H54 (cell line): ENCODE measurements at regions not wholly inside any gene's neighbourhood (a gene's known extent, or its start where the extent isn't known, plus 50 kb on each side); places are given as distances from the start of the nearest gene placed in this dataset.

Experiments used
- DNase-seq: peaks from one replicate; pipeline ENCODE4 v3.0.0; 2011; ENCODE audit warnings: low spot score, mixed read lengths; ENCODE audit not compliant: insufficient read length
- FAIRE-seq: peaks from 3 replicates; lab custom pipeline; 2011; peaks lifted over from hg19 to GRCh38; lab: Jason Lieb, UNC
- POLR2A ChIP-seq: IDR thresholded peaks from 2 replicates; pipeline ENCODE4 v1.6.1; 2011; ENCODE audit warnings: low read depth, mild to moderate bottlenecking, low read length

GRCh38 chr18:39721712-39722111, 2156.1 kb upstream of the CELF4 start:
- FAIRE-seq (no peak), DNase-seq (no peak)
- no peak for TF ChIP-seq POLR2A

GRCh38 chr18:39713961-39714360, 2148.4 kb upstream of the CELF4 start:
- FAIRE-seq, result no peak
- no peak for TF ChIP-seq POLR2A
- no peak for DNase-seq

- TF ChIP-seq POLR2A, result no peak
- no peak for DNase-seq
- no peak for FAIRE-seq
Observed at GRCh38 chr18:39711701-39712100, 2146.1 kb upstream of the CELF4 start.

GRCh38 chr18:39705362-39705761, 2139.8 kb upstream of the CELF4 start:
- FAIRE-seq (no peak), DNase-seq (no peak)
- no peak for TF ChIP-seq POLR2A

- no peak for FAIRE-seq
- no peak for DNase-seq
- TF ChIP-seq POLR2A, result no peak
Observed at GRCh38 chr18:39702888-39703287, 2137.3 kb upstream of the CELF4 start.

- DNase-seq (no peak), FAIRE-seq (no peak)
- TF ChIP-seq POLR2A, result no peak
Observed at GRCh38 chr18:39701839-39702238, 2136.2 kb upstream of the CELF4 start.

- no peak for FAIRE-seq
Observed at GRCh38 chr18:39701055-39701783, 2135.6 kb upstream of the CELF4 start.

GRCh38 chr18:39699340-39699964, 2133.9 kb upstream of the CELF4 start:
- DNase-seq (no peak), FAIRE-seq (no peak)
- TF ChIP-seq POLR2A, result no peak

More at GRCh38 chr18:39701055-39701783, 2135.6 kb upstream of the CELF4 start:
- DNase-seq, result no peak
- TF ChIP-seq POLR2A, result no peak

GRCh38 chr18:39698436-39698835, 2132.8 kb upstream of the CELF4 start:
- no peak for FAIRE-seq

GRCh38 chr18:39693359-39693758, 2127.8 kb upstream of the CELF4 start:
- FAIRE-seq (no peak), DNase-seq (no peak)
- no peak for TF ChIP-seq POLR2A

More at GRCh38 chr18:39698436-39698835, 2132.8 kb upstream of the CELF4 start:
- no peak for TF ChIP-seq POLR2A
- DNase-seq, result no peak

- DNase-seq (no peak), FAIRE-seq (no peak)
- no peak for TF ChIP-seq POLR2A
Observed at GRCh38 chr18:39692367-39693015, 2126.9 kb upstream of the CELF4 start.

GRCh38 chr18:39685303-39685902, 2119.8 kb upstream of the CELF4 start:
- DNase-seq (no peak), FAIRE-seq (no peak)
- TF ChIP-seq POLR2A, result no peak

GRCh38 chr18:39681061-39681460, 2115.5 kb upstream of the CELF4 start:
- no peak for FAIRE-seq
- DNase-seq, result no peak
- TF ChIP-seq POLR2A, result no peak

GRCh38 chr18:39675906-39676305, 2110.3 kb upstream of the CELF4 start:
- no peak for FAIRE-seq
- no peak for TF ChIP-seq POLR2A
- no peak for DNase-seq

- no peak for TF ChIP-seq POLR2A
- DNase-seq (peak; percentile 2), FAIRE-seq (no peak)
Observed at GRCh38 chr18:39675368-39675767, 2109.8 kb upstream of the CELF4 start.
